GM18498 (cell line): ENCODE measurements at regions not wholly inside any gene's neighbourhood (a gene's known extent, or its start where the extent isn't known, plus 50 kb on each side); places are given as distances from the start of the nearest gene placed in this dataset.
A peak's percentile ranks its signal among the peaks of the same experiment; 100 is the strongest.
"Not testable (repeated sequence)": the region's sequence is repeated elsewhere in the genome, so short reads cannot be mapped to it uniquely, and the experiment has no call there.

Experiments used
- ATAC-seq: cut with Tn5 transposase; IDR thresholded peaks from one replicate; pipeline ENCODE4 v1.9.1; 2021; ENCODE audit warnings: mild to moderate bottlenecking, moderate library complexity; ENCODE audit not compliant: unreplicated experiment

DNA sequence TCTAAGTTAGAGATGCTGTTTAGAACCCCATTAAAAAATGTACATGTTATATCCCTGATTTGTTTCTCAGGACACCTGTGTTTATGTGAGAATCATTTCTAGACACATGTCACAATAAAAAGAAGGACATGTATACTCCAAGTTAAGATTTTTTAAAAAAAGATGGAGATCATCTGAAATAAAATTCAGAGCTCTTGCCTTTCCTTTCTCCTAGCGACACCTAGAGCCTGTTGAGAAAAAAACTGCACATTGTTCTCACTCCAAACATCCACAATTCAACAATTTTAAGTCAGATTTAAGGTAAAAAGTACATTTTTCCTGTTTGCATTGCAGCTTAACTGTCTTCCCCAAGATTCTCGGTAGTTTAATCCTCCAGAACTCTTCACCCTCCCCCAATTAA lies 171.8 kb downstream of the ATP6V0E2 start:
- ATAC-seq: not testable (repeated sequence)

DNA sequence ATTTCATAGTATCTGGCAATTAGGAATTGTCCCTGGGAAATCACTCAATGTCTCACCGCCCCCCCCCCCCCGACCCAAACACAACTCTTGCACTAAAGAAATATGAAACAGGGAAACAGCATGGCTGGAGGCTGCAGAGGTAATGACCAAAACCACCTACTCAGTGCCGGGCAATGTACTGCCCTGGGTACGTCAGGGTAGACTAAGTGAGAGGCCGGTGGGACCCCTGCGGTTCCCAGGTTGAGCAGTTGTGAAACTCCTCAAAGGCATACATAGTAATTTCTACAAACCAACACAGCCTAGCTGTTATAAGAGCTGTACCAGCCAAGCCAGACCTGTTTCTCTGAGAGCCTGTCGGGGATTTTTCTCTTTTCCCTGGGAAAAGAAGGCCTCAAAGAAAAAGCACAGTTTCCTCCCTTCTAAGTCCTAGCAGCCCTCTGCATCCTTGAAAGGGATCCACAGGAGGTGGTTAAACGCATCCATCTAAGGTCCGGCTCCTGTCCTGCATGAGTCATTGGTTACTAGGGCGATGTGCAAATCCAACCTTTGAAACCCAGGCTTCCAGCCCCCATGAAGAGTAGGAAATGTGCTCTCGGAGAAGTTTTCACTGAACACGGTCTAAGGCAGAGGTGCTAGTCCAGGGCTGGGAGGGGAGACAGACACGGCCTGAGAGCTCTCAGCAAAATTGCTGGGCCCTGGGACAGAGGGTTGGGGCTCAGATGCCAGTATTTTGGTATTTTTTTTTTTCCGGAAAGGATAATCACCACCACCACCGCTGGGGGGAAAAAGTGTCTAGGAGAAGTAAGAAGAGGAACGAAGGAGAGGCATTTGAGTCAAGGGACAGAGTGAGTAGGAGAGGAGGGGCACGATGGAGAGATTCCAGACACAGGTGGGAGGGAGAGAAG lies 172.8 kb downstream of the ATP6V0E2 start:
- not testable (repeated sequence) for ATAC-seq

DNA sequence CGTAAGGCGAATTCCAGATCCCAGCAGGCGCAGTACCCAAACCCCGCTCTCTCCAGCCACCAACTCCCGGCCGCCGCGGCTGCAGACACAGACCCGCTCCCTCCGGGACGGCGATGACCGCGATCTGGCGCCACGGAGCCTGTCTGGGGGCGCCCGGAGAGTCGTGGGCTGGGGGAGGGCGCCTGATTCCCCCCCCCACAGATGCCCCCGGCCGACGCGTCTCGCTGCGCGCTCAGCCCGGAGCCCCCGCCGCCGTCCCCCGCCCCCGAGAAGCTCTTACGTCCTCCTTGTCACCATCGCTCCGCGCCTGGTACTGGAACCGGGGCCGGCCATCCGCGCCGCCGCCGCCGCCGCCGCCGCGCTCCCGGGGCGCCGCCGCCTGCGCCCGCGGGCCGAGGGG lies 173.6 kb downstream of the ATP6V0E2 start:
- ATAC-seq: not testable (repeated sequence)

DNA sequence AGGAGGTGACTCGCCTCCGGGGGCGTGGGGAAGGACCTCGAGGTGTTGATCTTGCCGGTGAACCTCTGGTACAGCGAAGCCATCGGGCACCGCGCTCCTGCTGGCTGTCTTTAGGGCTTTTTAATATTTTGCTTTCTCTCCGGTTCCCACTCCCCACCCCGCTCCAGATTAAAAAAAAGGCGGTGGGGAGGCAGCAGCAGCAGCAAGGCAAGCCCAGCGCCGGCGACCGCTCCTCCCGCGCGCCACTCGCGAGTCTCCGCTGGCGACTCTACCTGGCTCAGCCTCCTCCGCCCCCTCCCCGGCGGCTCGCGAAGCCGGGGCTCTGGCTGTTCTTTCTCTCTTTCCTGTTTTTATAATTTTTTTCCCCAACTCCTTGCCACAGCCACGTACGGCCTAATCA lies 174.0 kb downstream of the ATP6V0E2 start:
- ATAC-seq: not testable (repeated sequence)

DNA sequence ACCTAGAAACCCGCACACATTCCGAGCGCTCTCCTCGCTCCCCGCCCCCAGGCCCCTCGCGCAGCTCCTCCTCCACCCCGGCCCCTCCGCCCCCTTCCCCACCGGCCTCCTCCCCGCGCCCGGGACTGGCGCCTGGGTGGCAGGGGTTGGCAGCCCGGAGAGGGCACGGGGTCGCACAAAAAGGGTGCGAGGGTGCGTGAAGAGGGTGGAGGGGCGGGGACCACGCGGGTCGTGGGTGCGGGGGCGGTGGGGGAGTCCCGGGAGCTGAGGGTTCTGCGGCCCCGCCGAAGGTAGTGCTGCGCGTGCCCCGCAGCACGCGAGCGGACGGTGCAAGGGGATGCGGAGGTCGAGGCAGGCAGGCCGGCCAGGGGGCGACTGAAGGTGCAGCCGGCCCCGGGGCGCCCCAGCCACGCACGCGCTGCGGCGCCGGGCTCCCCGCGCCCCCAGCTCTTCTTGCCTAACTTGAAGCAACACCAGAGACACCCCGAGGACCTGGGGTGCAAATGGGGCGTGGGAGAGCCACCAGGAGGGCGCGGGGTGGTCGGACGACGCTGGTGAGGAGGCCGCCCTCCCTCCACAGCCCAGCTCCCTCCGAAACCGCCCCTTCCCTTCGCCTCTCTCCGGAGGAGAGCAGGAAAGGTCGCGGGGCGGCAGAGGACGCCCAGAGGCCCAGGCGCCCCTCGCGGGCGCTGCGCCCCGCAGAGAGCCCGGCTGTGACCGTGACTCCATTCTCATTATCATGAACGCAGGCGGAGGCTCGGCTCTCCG lies 174.7 kb downstream of the ATP6V0E2 start:
- peak; percentile 10 for ATAC-seq

DNA sequence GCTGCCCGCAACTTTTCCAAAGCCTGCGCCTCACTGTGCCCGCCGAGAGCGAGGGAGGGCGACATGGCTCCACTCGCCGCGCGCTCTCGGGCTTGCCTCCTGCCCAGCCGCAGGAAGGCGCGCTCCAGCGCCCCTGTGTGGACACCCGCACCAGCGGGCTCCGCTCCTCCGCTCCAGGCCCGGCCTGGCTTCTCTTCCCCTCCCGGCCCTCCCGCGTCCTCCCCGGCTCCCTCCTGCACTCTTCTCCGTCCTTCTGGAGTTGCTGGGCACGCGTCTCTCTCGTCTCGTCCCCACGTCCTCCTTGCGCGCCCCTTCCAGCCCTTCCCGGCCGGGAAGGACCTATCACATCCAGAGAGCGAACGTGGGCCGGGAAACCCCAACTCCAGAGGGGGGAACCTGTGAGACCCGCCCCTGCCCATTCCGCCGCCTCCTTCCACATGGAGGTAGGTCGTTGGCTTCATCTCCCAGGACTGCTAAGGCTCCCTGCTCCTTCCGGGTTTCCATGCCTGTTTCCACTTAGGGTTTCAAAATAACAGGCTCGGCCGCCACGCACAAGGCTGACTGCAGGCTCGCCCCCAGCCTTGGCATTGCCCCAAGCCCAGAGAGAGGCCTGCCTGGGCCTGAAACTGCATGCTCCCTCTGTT lies 175.4 kb downstream of the ATP6V0E2 start:
- peak; percentile 54 for ATAC-seq

DNA sequence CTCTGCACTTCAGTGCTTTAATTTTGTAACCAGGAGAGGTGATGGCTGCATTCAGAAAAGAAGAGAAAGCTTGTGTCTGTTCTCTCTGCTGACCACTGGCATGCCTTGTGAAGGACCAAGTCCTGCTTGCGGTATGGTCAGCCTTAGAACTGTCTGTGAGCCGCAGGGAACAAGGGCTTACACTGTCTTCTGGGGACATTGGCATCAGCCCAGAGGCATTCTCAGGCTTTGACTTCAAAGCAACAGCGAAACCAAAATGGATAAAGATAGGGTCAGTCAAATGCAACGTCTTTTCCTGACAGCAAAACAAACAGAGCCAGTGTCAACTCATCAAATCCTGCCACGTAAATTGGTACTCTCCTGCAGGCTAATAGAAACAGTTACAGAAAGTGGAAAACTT lies 179.6 kb downstream of the ATP6V0E2 start:
- ATAC-seq: not testable (repeated sequence)

DNA sequence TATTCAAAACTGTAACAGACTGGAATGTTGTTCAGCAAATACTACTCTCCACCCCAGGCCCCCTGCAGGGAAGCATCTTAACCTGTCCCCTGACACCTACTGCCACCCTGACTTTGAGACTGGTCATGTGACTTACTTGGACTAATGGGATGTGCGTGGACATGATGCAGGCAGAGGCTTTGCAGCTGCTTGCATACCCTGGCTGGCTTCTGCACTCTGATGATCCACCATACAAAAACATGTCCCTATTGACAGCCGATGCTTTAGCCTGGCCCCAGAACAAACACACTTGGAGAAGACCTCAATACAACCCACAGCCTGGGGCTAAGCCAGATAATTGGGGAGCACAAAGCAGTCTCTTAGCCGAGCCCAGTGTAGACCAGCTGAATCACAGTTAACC lies 180.5 kb downstream of the ATP6V0E2 start:
- not testable (repeated sequence) for ATAC-seq

DNA sequence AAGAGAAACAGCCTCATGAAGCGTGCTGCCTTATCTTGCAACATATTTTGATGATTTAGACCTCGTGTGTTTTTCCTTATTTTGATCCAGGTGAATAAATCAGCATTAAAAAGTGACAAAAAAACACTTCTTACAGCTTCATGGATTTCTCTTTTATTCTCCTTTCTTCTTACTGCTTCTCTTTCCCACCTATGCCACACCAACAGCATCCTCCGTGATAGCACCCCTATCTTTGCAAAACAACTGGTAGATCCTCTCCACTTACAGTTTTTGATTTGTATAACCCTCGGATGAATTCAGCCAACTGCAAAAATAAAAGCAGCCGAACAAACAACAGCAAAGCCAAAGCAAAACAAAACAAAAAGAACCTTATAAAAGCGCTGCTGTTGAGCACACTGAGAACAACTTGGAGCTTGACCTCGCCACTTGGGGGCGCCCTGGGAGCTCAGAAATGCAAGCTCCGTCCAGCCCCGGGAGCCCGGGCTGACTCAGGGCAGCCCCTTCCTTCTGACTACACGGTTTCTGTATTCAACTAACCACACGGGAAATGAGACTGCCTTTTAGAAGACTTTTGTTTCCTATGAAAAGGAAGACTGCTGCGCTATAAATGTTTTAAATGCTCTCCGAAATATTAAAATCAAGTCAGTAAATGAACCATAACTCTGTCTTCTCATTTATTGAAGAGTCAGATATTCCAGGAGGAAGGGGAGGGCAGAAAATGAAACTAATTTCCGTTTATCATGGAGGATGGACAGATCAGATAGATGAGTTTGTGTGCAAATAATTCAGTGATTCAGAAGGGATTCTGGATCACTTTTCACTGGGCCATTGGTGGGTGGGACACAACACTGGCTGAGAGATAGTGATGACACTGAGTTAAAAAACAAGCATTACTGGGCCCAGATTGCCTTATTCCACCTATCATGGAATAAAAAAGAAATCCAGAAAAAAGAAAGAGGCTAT lies 186.8 kb downstream of the ATP6V0E2 start:
- peak; percentile 98 for ATAC-seq

DNA sequence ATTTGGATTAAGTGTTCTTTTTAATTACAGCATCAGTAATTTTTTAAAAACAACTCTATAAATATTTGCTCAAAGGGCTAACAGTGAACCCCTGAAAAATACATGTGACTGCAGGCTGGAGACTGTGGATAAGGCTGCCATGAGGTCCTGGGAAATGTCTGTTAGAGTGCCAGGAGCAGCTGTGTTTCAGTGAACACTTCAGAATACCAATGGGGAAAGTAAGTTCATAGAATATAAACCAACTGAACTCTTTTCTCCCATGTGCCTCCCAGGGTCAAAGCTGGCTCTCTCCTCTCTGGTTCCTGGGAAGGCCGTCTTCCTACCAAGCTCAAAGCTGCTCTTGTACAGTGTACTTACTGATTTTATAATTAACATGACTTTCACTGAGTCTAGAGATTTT lies 189.4 kb downstream of the ATP6V0E2 start:
- not testable (repeated sequence) for ATAC-seq

DNA sequence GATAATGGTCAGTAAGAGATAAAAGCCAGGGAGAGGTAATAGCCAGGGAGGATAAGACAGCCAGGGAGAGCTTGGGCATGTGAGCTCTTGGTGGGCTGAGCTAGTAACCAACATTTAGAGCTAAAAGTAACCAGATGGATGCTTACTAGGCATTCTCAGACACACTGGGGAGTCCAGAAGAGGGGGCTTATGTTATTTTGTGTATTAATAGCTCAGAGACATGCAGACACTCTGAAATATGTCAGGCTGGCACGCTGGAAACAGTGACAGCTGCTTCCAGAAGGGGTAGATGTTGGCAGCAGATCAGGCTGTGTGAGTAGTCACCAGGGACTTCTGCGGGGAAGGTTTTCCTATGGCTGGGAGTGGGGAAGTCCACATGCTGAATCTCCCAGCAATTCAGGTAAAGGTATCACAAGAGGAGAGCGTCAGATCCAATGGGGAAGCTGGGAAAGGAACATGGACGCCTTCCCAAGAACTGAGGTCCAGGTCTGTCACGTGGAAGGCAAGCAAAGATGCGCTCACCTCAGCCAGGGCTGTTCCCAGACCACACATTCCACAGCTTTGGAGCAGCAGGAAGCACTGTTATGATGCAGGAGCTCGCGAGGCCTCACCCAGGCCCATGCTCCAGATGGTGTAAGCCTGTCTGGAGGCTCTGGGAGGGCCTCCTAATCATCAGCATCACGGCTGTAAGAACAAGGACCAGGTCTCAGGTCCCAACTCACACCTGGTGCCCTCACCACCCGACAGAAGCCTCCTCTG lies 196.0 kb downstream of the ATP6V0E2 start:
- ATAC-seq: not testable (repeated sequence)

DNA sequence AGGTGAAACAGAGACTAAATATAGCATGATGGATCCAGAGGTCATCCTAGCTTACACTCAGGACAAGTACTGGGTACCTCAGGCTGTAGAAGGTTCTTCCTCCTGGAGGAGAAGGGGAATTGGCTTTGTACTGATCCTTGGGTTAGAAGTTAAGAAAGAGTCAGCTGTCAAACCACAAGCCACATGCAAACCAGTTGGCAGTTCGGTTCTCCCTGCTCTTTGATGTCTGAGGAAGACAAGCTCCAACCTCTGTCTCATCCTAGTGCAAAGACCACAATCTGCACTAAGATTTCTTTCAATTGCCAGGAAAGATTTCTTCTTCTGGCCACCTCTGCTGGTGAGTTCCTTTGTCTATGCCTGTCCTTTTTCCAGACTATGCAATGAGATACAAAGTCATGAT lies 203.8 kb downstream of the ATP6V0E2 start:
- ATAC-seq: not testable (repeated sequence)

DNA sequence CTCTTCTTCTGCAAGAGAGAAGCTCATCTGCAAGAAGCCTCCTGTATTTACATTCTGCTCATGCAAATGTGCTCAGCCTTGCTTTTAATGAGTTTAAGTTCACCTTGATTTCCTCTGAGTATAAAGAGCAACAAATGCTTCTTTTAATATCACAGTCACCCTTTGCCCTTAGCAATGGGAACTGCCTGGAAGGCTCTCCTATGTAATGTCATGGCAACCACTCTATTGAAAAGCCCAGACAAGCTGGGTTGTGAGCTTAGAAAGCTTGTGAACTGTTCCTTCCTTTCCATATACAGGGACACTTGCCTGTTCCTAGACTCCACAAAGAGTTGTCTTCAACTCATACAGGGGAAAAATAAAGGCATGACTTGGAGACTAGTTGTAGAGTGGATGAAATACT lies 208.1 kb downstream of the ATP6V0E2 start:
- ATAC-seq: not testable (repeated sequence)

DNA sequence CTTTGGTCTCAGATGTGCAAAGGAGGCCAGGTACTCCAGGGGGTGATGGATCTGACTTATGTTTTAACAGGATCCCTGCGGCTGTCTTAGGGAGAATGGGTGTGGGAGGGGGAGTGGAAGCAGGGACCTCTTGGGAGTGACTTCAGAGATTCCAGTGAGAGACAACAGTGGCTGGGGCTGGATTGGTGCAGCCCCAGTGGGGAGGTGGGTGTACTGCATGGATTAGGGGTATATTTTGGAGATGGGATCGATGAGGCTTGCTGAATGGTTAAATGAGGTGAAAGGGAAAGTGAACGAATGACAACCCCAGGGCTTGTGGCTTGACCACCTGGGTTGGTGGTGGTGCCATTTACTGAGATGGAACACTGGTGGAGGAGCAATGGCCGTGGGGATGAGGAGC lies 211.0 kb downstream of the ATP6V0E2 start:
- ATAC-seq: not testable (repeated sequence)

DNA sequence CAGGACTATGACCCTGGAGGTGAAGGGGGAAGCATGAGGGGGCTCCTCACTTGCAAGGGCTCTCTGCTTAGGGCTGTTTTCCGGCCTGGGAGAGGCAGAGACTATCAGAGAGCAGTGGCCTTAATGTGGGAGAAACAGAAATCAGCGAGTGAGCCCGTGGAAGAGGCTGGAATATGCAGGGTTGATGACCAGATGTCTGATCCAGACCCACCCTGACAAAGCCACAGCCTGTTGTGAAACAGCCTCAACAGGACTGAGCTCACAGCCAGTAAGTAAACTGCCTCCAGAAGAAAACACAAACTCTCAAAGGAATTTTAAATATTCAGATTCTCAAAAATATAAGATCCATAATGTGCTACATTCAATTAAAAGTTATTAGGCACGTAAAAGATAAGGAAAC lies 213.7 kb downstream of the ATP6V0E2 start:
- ATAC-seq: not testable (repeated sequence)

DNA sequence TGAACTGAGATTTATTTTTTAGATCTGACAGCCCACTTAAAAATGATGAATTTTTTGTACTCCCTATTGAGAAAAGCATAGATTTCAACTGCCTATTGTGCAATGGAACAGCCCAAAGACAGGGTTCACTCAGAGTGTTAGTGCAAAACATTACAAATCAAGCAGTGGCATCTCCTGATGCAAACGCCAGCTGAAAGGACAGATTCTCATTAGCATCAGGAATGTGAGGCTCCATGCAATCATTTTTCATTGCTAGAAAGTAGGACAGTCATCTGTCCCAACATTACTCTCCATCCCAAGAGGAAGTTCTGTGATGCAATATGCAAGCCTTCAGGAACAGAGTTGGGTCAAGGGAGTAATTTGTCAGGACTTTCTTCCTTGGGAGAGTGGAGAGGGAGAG lies 215.4 kb downstream of the ATP6V0E2 start:
- ATAC-seq: not testable (repeated sequence)

DNA sequence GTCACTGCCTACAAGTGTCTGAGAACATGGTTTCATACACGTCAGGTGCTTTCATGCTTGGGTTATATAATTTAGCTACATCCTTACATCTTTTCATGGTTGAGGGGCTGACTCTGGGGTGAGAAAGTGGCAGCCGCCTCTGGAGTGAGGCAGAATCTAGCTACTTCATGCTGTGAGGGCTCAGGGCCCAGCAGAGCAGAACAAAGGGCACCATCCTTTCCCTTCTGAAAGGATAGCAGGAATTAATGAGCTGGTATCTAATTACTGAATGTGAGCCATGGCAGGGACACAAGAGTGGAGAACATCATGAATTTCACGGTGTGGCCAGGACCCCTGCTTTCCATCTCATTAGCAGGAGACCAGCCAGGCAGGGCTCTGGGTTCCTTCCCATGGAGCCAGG lies 217.0 kb downstream of the ATP6V0E2 start:
- not testable (repeated sequence) for ATAC-seq

DNA sequence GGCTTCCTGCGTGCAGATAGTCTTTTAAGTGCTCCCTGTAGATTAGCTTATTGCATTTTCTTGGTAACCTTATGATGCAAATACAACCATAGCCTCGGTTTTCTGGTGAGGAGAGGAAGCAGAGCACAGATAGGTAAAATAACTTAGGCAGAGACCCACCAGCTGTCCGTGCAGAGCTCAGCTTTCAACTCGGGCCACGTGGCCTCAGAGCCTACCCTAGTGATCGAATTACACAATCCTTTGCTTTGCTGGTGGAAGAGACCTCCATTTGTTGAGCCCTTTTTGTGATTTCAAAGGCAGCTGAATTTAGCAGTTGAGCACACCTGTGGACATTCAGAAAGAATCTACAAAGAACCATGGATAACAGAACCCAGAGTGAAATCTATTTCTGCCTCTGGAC lies 220.1 kb downstream of the ATP6V0E2 start:
- not testable (repeated sequence) for ATAC-seq

DNA sequence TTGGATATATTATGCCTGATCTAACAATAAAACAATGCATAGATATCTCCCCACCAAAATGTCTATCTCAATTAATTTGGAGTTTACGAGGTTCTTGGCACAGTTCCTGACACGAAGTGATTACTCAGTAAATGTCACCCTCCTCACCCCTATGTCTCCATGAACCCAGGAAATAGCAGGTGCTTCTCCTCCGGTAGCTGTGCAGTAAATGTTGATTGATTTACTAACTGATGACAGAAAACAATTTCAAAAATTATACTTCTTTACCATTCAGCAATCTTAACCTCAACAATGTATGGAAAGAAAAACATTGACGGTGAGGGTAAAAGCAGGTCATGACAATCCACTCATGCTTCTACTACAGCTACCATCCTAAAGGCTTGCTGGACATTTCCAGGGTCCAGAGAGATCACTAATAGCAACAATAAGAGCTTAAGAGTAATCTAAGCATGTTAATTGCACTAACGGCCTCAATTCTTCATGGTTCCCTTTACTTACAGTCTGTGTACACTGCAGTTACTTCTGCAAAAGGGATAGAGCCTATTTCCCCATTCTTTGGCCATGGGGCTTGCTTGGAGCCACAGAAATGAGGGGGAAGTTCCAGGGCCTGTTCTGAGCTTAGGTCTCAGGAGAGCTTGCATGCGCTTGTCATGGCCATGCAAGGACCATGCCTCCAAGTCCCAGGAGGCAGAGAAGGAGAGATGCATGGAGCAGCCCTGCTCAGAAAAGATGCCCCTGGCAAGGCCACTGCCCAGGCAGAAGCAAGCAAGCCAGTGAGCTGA lies 222.6 kb downstream of the ATP6V0E2 start:
- not testable (repeated sequence) for ATAC-seq
